Mesendoderm (in vitro differentiated cells): ENCODE measurements at regions not wholly inside any gene's neighbourhood (a gene's known extent, or its start where the extent isn't known, plus 50 kb on each side); places are given as distances from the start of the nearest gene placed in this dataset.

Experiments
- DNase-seq: peaks from one replicate; pipeline ENCODE4 v3.0.0; 2013
- H2AK5ac ChIP-seq: 2 replicates; pipeline ENCODE4 v1.6.1; 2013; ENCODE audit warnings: low read length, inconsistent platforms
- H2BK120ac ChIP-seq: 2 replicates; pipeline ENCODE4 v1.6.1; 2013; ENCODE audit warnings: low read depth, mild to moderate bottlenecking, low read length, moderate library complexity, mixed read lengths
- H2BK15ac ChIP-seq: replicated peaks from 2 replicates; pipeline ENCODE4 v1.6.1; 2013; ENCODE audit warnings: low read depth, mild to moderate bottlenecking, moderate library complexity
- H2BK5ac ChIP-seq: 2 replicates; pipeline ENCODE4 v1.6.1; 2013; ENCODE audit warnings: low read length, inconsistent platforms
- H3K18ac ChIP-seq: 2 replicates; pipeline ENCODE4 v1.6.1; 2013; ENCODE audit warnings: mild to moderate bottlenecking, low read length, mixed read lengths
- H3K23ac ChIP-seq: one replicate; pipeline ENCODE4 v1.6.1; 2013; ENCODE audit warnings: low read length
- H3K27ac ChIP-seq: 2 replicates; pipeline ENCODE4 v1.5.1; 2013; ENCODE audit warnings: low read depth, mild to moderate bottlenecking, inconsistent platforms, low read length, moderate library complexity
- H3K27me3 ChIP-seq: 2 replicates; pipeline ENCODE4 v1.6.1; 2013; ENCODE audit warnings: low read length, control low read depth, mild to moderate bottlenecking, inconsistent platforms; ENCODE audit not compliant: insufficient read depth, poor library complexity
- H3K36me3 ChIP-seq: 2 replicates; pipeline ENCODE4 v1.6.1; 2013; ENCODE audit warnings: low read length, inconsistent platforms; ENCODE audit not compliant: control insufficient read depth, insufficient read depth
- H3K4ac ChIP-seq: one replicate; pipeline ENCODE4 v1.6.1; 2013; ENCODE audit warnings: low read depth, mild to moderate bottlenecking, low read length, moderate library complexity
- H3K4me1 ChIP-seq: 2 replicates; pipeline ENCODE4 v1.6.1; 2013; ENCODE audit warnings: low read depth, low read length, inconsistent platforms; ENCODE audit not compliant: control insufficient read depth
- H3K4me2 ChIP-seq: 2 replicates; pipeline ENCODE4 v1.6.1; 2013; ENCODE audit warnings: low read length
- H3K4me3 ChIP-seq: 2 replicates; pipeline ENCODE4 v1.5.1; 2013; ENCODE audit warnings: mild to moderate bottlenecking, low read length
- H3K56ac ChIP-seq: one replicate; pipeline ENCODE4 v1.6.1; 2013; ENCODE audit warnings: low read length
- H3K79me1 ChIP-seq: 2 replicates; pipeline ENCODE4 v1.6.1; 2013; ENCODE audit warnings: low read length, inconsistent platforms
- H3K79me2 ChIP-seq: 2 replicates; pipeline ENCODE4 v1.6.1; 2013; ENCODE audit warnings: mild to moderate bottlenecking, low read length; ENCODE audit not compliant: control insufficient read depth, insufficient read depth
- H3K9ac ChIP-seq: 2 replicates; pipeline ENCODE4 v1.6.1; 2013; ENCODE audit warnings: low read length, inconsistent platforms
- H4K5ac ChIP-seq: one replicate; pipeline ENCODE4 v1.6.1; 2013; ENCODE audit warnings: low read length
- H4K8ac ChIP-seq: one replicate; pipeline ENCODE4 v1.6.1; 2013; ENCODE audit warnings: low read depth, mild to moderate bottlenecking, control low read depth, low read length, moderate library complexity
- WGBS: extraction: QIAGEN DNeasy Blood & Tissue Kit; methylation state at CpG from one replicate; pipeline ENCODE4 v1.1.7; 2013; ENCODE audit warnings: low lambda C conversion rate, missing lambda C conversion rate; ENCODE audit not compliant: insufficient coverage; ENCODE audit errors: extremely low coverage; 5-methylcytosine and 5-hydroxymethylcytosine counted together

DNA sequence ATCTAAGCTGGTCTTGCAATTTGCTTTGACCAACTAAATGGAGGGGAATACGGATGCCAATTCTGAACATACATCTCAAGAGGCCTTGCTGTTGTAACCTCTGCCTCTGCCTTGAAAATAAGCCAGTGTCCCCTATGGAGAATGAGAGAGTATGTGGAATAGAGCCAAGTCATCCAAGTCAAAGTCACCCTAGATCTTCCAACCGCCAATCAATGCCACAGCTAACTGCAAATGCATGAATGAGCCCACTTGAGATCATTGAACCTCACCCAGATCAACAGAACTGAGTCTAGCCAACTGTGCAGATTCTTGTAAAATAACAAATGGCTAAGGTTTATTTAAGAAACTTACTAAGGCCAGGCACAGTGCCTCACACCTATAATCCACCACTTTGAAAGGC lies 139.8 kb upstream of the TANK start:
- H2AK5ac ChIP-seq: no peak overlapping the region
- no peak overlapping the region for H3K4me3 ChIP-seq
- no peak overlapping the region for H4K5ac ChIP-seq
- H3K79me2 ChIP-seq: no peaks in the 10 kb centered on the region
- H3K79me1 ChIP-seq: no peaks in the 10 kb centered on the region
- H2BK5ac ChIP-seq: no peak overlapping the region
- H3K36me3 ChIP-seq: no peaks in the 10 kb centered on the region
- no peaks in the 10 kb centered on the region for H3K4me1 ChIP-seq
- H3K9ac ChIP-seq: no peak overlapping the region
- H3K27me3 ChIP-seq: no peaks in the 10 kb centered on the region
- no CpG with 5 or more reads among the region's 2 CpGs for WGBS
- H2BK120ac ChIP-seq: no peak overlapping the region
- no peak overlapping the region for H2BK15ac ChIP-seq
- H3K4ac ChIP-seq: no peak overlapping the region
- no peak overlapping the region for H4K8ac ChIP-seq
- DNase-seq: no peak
- H3K27ac ChIP-seq: no peak overlapping the region
- no peak overlapping the region for H3K4me2 ChIP-seq
- no peak overlapping the region for H3K23ac ChIP-seq
- no peak overlapping the region for H3K18ac ChIP-seq
- no peak overlapping the region for H3K56ac ChIP-seq

DNA sequence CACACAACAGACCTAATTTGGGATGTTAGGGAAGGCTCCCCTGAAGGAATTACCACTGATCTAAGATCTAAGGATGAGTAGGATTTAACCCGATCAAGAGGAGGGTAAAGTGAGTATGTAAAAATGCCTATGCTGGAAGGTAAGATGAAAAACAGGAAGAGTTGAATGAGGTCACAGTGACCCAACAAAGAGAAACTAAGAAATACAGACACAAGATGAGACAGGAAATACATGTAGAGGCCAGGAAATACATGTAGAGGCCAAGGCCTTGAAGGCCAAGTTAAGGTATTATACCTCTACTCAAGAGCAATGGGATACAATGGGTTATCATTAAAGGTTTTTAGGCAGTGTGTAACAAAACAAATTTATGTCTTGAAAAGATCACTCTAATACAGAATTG lies 131.6 kb upstream of the TANK start:
- Histone ChIP-seq H3K9ac (no peak overlapping the region), H3K56ac (no peak overlapping the region), H3K36me3 (no peaks in the 10 kb centered on the region), H3K18ac (no peak overlapping the region), H2AK5ac (no peak overlapping the region), H4K8ac (no peak overlapping the region), H3K4ac (no peak overlapping the region), H3K4me2 (no peak overlapping the region), H3K79me2 (no peaks in the 10 kb centered on the region), H2BK15ac (no peak overlapping the region), H2BK5ac (no peak overlapping the region), H4K5ac (no peak overlapping the region), H3K23ac (no peak overlapping the region), H3K27me3 (no peaks in the 10 kb centered on the region), H2BK120ac (no peak overlapping the region), H3K4me3 (no peak overlapping the region), H3K79me1 (no peaks in the 10 kb centered on the region), H3K27ac (no peak overlapping the region), H3K4me1 (no peaks in the 10 kb centered on the region)
- WGBS: no CpG with 5 or more reads among the region's 1 CpG
- DNase-seq: no peak

- no peaks in the 10 kb centered on the region for H3K79me1 ChIP-seq
- H3K4me1 ChIP-seq: no peaks in the 10 kb centered on the region
- H3K23ac ChIP-seq: no peak overlapping the region
- no peak overlapping the region for H2AK5ac ChIP-seq
- H3K4me2 ChIP-seq: no peak overlapping the region
- H4K8ac ChIP-seq: no peak overlapping the region
- H2BK120ac ChIP-seq: no peak overlapping the region
- H3K4ac ChIP-seq: no peak overlapping the region
- no peak overlapping the region for H4K5ac ChIP-seq
- no peaks in the 10 kb centered on the region for H3K27me3 ChIP-seq
- H3K27ac ChIP-seq: no peak overlapping the region
- no peak overlapping the region for H3K56ac ChIP-seq
- H3K9ac ChIP-seq: no peak overlapping the region
- no peak for DNase-seq
- no peak overlapping the region for H2BK15ac ChIP-seq
- H3K79me2 ChIP-seq: no peaks in the 10 kb centered on the region
- H3K4me3 ChIP-seq: no peak overlapping the region
- H3K18ac ChIP-seq: no peak overlapping the region
- WGBS: no CpG with 5 or more reads among the region's 5 CpGs
- H2BK5ac ChIP-seq: no peak overlapping the region
- no peaks in the 10 kb centered on the region for H3K36me3 ChIP-seq
These were observed 130.9 kb upstream of the TANK start for GRCh38 chr2:161029321-161029720.

GRCh38 chr2:161030260-161031063 lies 129.8 kb upstream of the TANK start:
- Histone ChIP-seq H3K27me3 (no peaks in the 10 kb centered on the region), H3K9ac (no peak overlapping the region), H4K5ac (no peak overlapping the region), H3K79me1 (no peaks in the 10 kb centered on the region), H3K4me3 (no peak overlapping the region), H3K4me2 (no peak overlapping the region), H2BK5ac (no peak overlapping the region), H3K27ac (no peak overlapping the region), H4K8ac (no peak overlapping the region), H3K79me2 (no peaks in the 10 kb centered on the region), H2BK120ac (no peak overlapping the region), H3K4ac (no peak overlapping the region), H3K56ac (no peak overlapping the region), H3K4me1 (no peaks in the 10 kb centered on the region), H3K18ac (no peak overlapping the region), H3K23ac (no peak overlapping the region), H2BK15ac (no peak overlapping the region), H3K36me3 (no peaks in the 10 kb centered on the region), H2AK5ac (no peak overlapping the region)
- no CpG with 5 or more reads among the region's 3 CpGs for WGBS
- DNase-seq: peak; percentile 10

DNA sequence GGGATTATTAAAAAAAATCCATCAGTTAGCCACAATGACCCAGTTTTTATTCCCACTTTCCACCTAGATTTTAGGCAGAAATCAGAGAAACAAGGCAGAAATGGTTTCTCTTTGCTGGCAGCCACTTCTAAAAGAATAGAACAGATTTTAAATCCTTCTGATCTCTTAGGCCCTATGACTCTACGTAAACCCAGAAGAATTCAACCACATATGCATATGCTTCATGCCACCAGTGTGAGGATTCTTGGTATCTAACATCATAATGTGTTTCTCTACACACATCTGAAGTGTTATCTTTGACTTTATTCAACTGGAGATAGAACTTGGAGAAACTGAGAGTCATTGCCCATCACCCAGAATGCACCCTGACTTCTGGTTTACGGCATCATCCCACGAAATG lies 128.7 kb upstream of the TANK start:
- Histone ChIP-seq H4K8ac (no peak overlapping the region), H3K79me1 (no peaks in the 10 kb centered on the region), H3K23ac (no peak overlapping the region), H2AK5ac (no peak overlapping the region), H3K4ac (no peak overlapping the region), H3K27ac (no peak overlapping the region), H3K27me3 (no peaks in the 10 kb centered on the region), H3K79me2 (no peaks in the 10 kb centered on the region), H3K4me2 (no peak overlapping the region), H3K4me3 (no peak overlapping the region), H3K56ac (no peak overlapping the region), H2BK15ac (no peak overlapping the region), H3K9ac (no peak overlapping the region), H2BK120ac (no peak overlapping the region), H4K5ac (no peak overlapping the region), H3K4me1 (no peaks in the 10 kb centered on the region), H2BK5ac (no peak overlapping the region), H3K36me3 (no peaks in the 10 kb centered on the region), H3K18ac (no peak overlapping the region)
- no peak for DNase-seq
- WGBS: no CpG with 5 or more reads among the region's 3 CpGs

GRCh38 chr2:161032635-161033034 lies 127.6 kb upstream of the TANK start:
- no peak overlapping the region for H4K8ac ChIP-seq
- H3K4me2 ChIP-seq: no peak overlapping the region
- no peak overlapping the region for H3K9ac ChIP-seq

More at GRCh38 chr2:161032635-161033034, 127.6 kb upstream of the TANK start:
- Histone ChIP-seq H2AK5ac (no peak overlapping the region), H3K4me3 (no peak overlapping the region), H3K79me2 (no peaks in the 10 kb centered on the region), H4K5ac (no peak overlapping the region), H3K23ac (no peak overlapping the region), H3K79me1 (no peaks in the 10 kb centered on the region), H3K18ac (no peak overlapping the region), H2BK120ac (no peak overlapping the region), H3K27ac (no peak overlapping the region), H3K36me3 (no peaks in the 10 kb centered on the region), H3K4ac (no peak overlapping the region), H3K56ac (no peak overlapping the region), H2BK5ac (no peak overlapping the region), H3K4me1 (no peaks in the 10 kb centered on the region), H3K27me3 (no peaks in the 10 kb centered on the region), H2BK15ac (no peak overlapping the region)
- DNase-seq: no peak
- no CpG with 5 or more reads among the region's 7 CpGs for WGBS
